DND-41 (cell line): ENCODE measurements at regions not wholly inside any gene's neighbourhood (a gene's known extent, or its start where the extent isn't known, plus 50 kb on each side); places are given as distances from the start of the nearest gene placed in this dataset.

Source experiments
- EZH2 ChIP-seq: IDR thresholded peaks from 3 replicates; pipeline ENCODE4 v1.6.1; 2012; ENCODE audit warnings: borderline replicate concordance, low read depth, mild to moderate bottlenecking, moderate library complexity, low read length, inconsistent platforms; ENCODE audit not compliant: severe bottlenecking
- TF ChIP-seq, protein P1 (sequence below): IDR thresholded peaks from 2 replicates; pipeline ENCODE4 v1.5.1; 2012; ENCODE audit warnings: borderline replicate concordance, low read length, moderate library complexity, mild to moderate bottlenecking; ENCODE audit not compliant: poor library complexity, severe bottlenecking; ENCODE audit errors: extremely low read depth

DNA sequence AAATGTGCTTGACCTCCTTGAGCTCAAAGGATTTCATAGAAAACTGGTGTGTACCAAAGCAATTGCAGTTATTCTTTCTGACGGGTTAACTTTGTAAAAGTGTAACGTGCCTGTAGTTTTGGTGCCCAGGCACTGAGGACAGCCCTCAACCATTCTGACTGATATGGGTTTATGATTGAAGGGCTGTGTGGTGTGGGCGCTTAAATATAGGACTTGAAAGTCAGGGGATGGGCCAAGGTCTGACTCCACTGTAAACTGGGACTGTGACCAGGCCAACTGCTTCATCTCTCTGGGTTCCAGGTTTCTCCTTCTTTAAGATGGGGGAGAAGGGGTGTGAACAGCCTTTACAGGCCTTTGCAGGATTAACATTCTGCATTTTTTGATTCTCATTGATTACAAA, 191.1 kb upstream of the ARHGAP20 start:
- TF ChIP-seq, protein P1, sequence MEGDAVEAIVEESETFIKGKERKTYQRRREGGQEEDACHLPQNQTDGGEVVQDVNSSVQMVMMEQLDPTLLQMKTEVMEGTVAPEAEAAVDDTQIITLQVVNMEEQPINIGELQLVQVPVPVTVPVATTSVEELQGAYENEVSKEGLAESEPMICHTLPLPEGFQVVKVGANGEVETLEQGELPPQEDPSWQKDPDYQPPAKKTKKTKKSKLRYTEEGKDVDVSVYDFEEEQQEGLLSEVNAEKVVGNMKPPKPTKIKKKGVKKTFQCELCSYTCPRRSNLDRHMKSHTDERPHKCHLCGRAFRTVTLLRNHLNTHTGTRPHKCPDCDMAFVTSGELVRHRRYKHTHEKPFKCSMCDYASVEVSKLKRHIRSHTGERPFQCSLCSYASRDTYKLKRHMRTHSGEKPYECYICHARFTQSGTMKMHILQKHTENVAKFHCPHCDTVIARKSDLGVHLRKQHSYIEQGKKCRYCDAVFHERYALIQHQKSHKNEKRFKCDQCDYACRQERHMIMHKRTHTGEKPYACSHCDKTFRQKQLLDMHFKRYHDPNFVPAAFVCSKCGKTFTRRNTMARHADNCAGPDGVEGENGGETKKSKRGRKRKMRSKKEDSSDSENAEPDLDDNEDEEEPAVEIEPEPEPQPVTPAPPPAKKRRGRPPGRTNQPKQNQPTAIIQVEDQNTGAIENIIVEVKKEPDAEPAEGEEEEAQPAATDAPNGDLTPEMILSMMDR = no peak
- no peak for TF ChIP-seq EZH2
